Breast epithelium (tissue), 3 donors: ENCODE measurements at regions not wholly inside any gene's neighbourhood (a gene's known extent, or its start where the extent isn't known, plus 50 kb on each side); places are given as distances from the start of the nearest gene placed in this dataset.

Experiments used
- CTCF ChIP-seq, 3 donors: fragments of 450-650 bp; IDR thresholded peaks; one replicate each; pipeline ENCODE4 v1.5.1; 2016 to 2017; ENCODE audit warnings: antibody characterized with exemption in 3 of 3, mild to moderate bottlenecking in 3 of 3, moderate library complexity in 3 of 3
- POLR2AphosphoS5 ChIP-seq, 3 donors: sonication (generic); formaldehyde crosslinking; IDR thresholded peaks; one replicate each; pipeline ENCODE4 v1.6.1; 2017; ENCODE audit warnings: antibody characterized with exemption in 3 of 3

DNA sequence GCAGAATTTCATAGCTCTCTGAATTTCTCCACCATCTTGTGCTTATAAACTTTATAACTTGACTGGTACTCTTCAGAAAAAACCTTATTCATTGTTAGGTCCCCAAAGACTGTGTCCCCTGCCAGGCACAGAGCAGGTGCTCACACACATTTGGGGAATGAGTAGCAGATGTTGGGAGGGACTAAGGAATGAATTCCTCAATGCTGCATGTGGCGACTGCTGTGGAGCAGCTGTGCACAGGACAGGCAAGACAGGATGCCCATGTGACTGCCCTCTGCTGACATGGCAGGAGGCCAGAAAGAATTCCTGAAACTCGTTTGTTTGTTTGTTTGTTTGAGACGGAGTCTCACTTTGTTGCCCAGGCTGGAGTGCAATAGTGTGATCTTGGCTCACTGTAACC is 122.3 kb upstream of the ITGA6 start:
- TF ChIP-seq CTCF (IDR thresholded peaks at IDR 0.05): no peak
- no peak for TF ChIP-seq POLR2AphosphoS5 (IDR thresholded peaks at IDR 0.05)
